MCF 10A (cell line): ENCODE measurements at regions not wholly inside any gene's neighbourhood (a gene's known extent, or its start where the extent isn't known, plus 50 kb on each side); places are given as distances from the start of the nearest gene placed in this dataset.
"Not testable (repeated sequence)": the region's sequence is repeated elsewhere in the genome, so short reads cannot be mapped to it uniquely, and the experiment has no call there.

ENCODE experiments used
- BruUV-seq: library from RNA; stranded (reverse); fragments of 400-500 nt; replicated peaks from 2 replicates; lab custom pipeline; 2021; lab: Mats Ljungman, UMichigan
- CTCF ChIA-PET: fragments of 300-600 bp; sonication (Branson Sonifier 250); formaldehyde crosslinking; extraction: SDS; loops from one replicate; lab custom pipeline; 2021; ENCODE audit warnings: antibody characterized with exemption, inconsistent platforms; lab: Yijun Ruan, JAX
- POLR2A ChIA-PET: fragments of 300-600, 350-650 bp; sonication (Branson Sonifier 250); formaldehyde crosslinking; extraction: SDS; loops from one replicate; lab custom pipeline; 2020; ENCODE audit warnings: antibody characterized with exemption, inconsistent platforms; lab: Yijun Ruan, JAX
- DNase-seq: peaks from one replicate; pipeline ENCODE4 v3.0.0-alpha.2; 2018; ENCODE audit not compliant: unreplicated experiment
- H3K27ac Mint-ChIP-seq: one replicate; pipeline ENCODE4 v1.8.0; 2022; ENCODE audit warnings: mild to moderate bottlenecking, low read depth, mixed read lengths; ENCODE audit not compliant: unreplicated experiment
- H3K27me3 Mint-ChIP-seq: one replicate; pipeline ENCODE4 v1.8.0; 2022; ENCODE audit warnings: mixed read lengths; ENCODE audit not compliant: insufficient read depth, unreplicated experiment
- H3K36me3 Mint-ChIP-seq: one replicate; pipeline ENCODE4 v1.8.0; 2022; ENCODE audit warnings: mild to moderate bottlenecking, moderate library complexity, mixed read lengths; ENCODE audit not compliant: insufficient read depth, unreplicated experiment
- H3K4me1 Mint-ChIP-seq: one replicate; pipeline ENCODE4 v1.8.0; 2022; ENCODE audit warnings: mixed read lengths; ENCODE audit not compliant: insufficient read depth, unreplicated experiment
- H3K4me3 Mint-ChIP-seq: one replicate; pipeline ENCODE4 v1.8.0; 2022; ENCODE audit warnings: mild to moderate bottlenecking, moderate library complexity, mixed read lengths; ENCODE audit not compliant: unreplicated experiment
- H3K9me3 Mint-ChIP-seq: one replicate; pipeline ENCODE4 v1.8.0; 2022; ENCODE audit warnings: mixed read lengths; ENCODE audit not compliant: unreplicated experiment
- intact Hi-C: fragments of 100-400 bp; cut with micrococcal nuclease; formaldehyde crosslinking; loops from 2 replicates; pipeline ENCODE4 v1.14.1; 2022
- TF ChIP-seq, protein P1 (sequence below): fragments of 200-600 bp; IDR thresholded peaks from one replicate; pipeline ENCODE4 v1.8.0; 2022; ENCODE audit warnings: antibody characterized with exemption, mild to moderate bottlenecking; ENCODE audit not compliant: unreplicated experiment

DNA sequence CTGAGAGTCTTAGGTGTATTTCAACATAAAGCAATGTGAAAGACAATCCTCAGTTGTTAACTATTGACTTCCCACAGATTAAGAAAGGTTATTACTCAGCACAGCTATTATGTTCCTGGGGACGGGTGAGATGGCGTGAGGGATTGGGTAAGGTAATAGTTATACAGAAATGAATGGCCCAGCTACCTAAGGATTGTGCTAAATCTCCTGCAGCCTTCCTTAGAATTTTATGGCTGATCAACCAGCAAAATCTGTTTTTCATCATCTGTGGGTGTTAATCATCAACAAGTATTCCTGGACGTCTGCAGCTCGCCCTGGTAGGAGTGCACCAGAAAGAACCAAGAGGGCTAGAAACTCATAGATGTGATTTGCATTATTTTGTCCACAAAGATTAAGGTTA lies 146.0 kb upstream of the IVNS1ABP start:
- H3K27ac Mint-ChIP-seq = no peak overlapping the region
- intact Hi-C loops = no loop called here
- no TSS peak for BruUV-seq
- TF ChIP-seq, protein P1, sequence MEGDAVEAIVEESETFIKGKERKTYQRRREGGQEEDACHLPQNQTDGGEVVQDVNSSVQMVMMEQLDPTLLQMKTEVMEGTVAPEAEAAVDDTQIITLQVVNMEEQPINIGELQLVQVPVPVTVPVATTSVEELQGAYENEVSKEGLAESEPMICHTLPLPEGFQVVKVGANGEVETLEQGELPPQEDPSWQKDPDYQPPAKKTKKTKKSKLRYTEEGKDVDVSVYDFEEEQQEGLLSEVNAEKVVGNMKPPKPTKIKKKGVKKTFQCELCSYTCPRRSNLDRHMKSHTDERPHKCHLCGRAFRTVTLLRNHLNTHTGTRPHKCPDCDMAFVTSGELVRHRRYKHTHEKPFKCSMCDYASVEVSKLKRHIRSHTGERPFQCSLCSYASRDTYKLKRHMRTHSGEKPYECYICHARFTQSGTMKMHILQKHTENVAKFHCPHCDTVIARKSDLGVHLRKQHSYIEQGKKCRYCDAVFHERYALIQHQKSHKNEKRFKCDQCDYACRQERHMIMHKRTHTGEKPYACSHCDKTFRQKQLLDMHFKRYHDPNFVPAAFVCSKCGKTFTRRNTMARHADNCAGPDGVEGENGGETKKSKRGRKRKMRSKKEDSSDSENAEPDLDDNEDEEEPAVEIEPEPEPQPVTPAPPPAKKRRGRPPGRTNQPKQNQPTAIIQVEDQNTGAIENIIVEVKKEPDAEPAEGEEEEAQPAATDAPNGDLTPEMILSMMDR = no peak
- no peaks in the 10 kb centered on the region for H3K4me1 Mint-ChIP-seq
- H3K9me3 Mint-ChIP-seq = no peaks in the 10 kb centered on the region
- no peaks in the 10 kb centered on the region for H3K27me3 Mint-ChIP-seq
- POLR2A ChIA-PET = interaction anchor here (0.8 to 0.9 kb wide), 2 partner anchors 10 to 13 kb away, joined by 3 to 5 read pairs; no protein-coding TSS in a partner anchor
- H3K4me3 Mint-ChIP-seq = no peak overlapping the region
- no peak for DNase-seq
- no peaks in the 10 kb centered on the region for H3K36me3 Mint-ChIP-seq
- CTCF ChIA-PET = interaction anchor here (1.2 kb wide), 1 partner anchor 133 kb away, joined by 4 read pairs; no protein-coding TSS in a partner anchor

DNA sequence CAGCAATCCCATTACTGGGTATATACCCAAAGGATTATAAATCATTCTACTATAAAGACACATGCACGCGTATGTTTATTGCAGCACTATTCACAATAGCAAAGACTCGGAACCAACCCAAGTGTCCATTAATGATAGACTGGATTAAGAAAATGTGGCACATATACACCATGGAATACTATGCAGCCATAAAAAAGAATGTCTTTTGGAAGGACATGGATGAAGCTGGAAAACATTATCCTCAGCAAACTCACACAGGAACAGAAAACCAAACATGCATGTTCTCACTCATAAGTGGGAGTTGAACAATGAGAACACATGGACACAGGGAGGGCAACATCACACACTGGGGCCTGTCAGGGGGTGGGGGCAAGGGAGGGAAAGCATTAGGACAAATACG lies 143.7 kb upstream of the IVNS1ABP start:
- CTCF ChIA-PET, BruUV-seq: not testable (repeated sequence)

DNA sequence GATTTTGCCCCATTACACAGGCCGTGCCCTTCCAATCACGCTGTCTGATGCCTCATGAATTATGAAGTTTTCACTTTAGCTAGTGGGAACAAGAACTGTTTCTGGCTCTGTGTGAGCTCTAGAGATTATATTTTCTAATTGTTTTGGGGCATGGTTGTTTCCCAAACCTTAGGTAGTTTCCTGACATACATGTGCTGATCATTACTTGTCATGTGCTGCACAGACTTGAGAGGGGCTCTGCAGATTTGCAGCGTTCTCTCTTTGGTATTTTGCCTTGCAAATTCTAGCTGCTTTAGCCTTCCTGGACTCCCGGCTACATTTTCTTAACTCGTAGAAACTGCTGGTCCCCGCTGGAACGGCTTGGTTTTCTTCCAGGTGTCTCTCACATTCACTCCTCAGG lies 142.1 kb upstream of the IVNS1ABP start:
- no peaks in the 10 kb centered on the region for H3K27me3 Mint-ChIP-seq
- intact Hi-C loops = no loop called here
- H3K9me3 Mint-ChIP-seq = no peaks in the 10 kb centered on the region
- no peak for DNase-seq
- H3K27ac Mint-ChIP-seq = no peak overlapping the region
- ChIA-PET POLR2A (no interaction called here), CTCF (interaction anchor here (0.6 kb wide), 1 partner anchor 317 kb away, joined by 3 read pairs; no protein-coding TSS in a partner anchor)
- no peak overlapping the region for H3K4me3 Mint-ChIP-seq
- TF ChIP-seq, protein P1 = no peak
- no peaks in the 10 kb centered on the region for H3K36me3 Mint-ChIP-seq
- H3K4me1 Mint-ChIP-seq = no peaks in the 10 kb centered on the region
- BruUV-seq = no TSS peak

More for the DNA sequence above, 143.7 kb upstream of the IVNS1ABP start:
- H3K36me3 Mint-ChIP-seq, H3K9me3 Mint-ChIP-seq, DNase-seq, H3K27me3 Mint-ChIP-seq, H3K27ac Mint-ChIP-seq, POLR2A ChIA-PET, H3K4me1 Mint-ChIP-seq, H3K4me3 Mint-ChIP-seq, intact Hi-C loops: not testable (repeated sequence)

DNA sequence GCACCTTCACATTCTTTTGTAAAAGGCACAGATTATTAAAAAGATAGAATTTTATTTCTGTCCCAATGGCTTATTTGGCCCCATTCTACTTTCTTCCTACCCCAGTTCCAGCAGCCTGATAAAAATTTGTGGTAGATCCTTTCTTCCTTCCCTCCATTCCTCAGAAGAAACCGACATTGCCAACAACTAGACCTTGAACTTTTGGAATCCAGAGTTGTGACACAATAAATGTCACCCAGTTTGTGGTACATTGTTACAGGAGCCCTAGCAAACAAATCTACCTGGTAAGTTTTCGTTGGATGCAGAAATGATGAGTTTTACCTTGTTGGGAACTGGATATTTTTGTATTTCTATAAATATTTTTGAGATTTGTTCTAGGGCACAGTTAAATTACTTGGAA lies 141.6 kb upstream of the IVNS1ABP start:
- H3K9me3 Mint-ChIP-seq = no peaks in the 10 kb centered on the region
- DNase-seq = no peak
- H3K4me3 Mint-ChIP-seq = no peak overlapping the region
- no peaks in the 10 kb centered on the region for H3K36me3 Mint-ChIP-seq
- ChIA-PET CTCF (interaction anchor here (0.6 kb wide), 1 partner anchor 318 kb away, joined by 3 read pairs; no protein-coding TSS in a partner anchor), POLR2A (interaction anchor here (1.1 kb wide), 1 partner anchor 11 kb away, joined by 3 read pairs; no protein-coding TSS in a partner anchor)
- no peaks in the 10 kb centered on the region for H3K27me3 Mint-ChIP-seq
- TF ChIP-seq, protein P1 = no peak
- BruUV-seq = no TSS peak
- H3K27ac Mint-ChIP-seq = no peak overlapping the region
- intact Hi-C loops = no loop called here
- no peaks in the 10 kb centered on the region for H3K4me1 Mint-ChIP-seq
